ENCODE measurements at regions not wholly inside any gene's neighbourhood (a gene's known extent, or its start where the extent isn't known, plus 50 kb on each side); places are given as distances from the start of the nearest gene placed in this dataset.

DNA sequence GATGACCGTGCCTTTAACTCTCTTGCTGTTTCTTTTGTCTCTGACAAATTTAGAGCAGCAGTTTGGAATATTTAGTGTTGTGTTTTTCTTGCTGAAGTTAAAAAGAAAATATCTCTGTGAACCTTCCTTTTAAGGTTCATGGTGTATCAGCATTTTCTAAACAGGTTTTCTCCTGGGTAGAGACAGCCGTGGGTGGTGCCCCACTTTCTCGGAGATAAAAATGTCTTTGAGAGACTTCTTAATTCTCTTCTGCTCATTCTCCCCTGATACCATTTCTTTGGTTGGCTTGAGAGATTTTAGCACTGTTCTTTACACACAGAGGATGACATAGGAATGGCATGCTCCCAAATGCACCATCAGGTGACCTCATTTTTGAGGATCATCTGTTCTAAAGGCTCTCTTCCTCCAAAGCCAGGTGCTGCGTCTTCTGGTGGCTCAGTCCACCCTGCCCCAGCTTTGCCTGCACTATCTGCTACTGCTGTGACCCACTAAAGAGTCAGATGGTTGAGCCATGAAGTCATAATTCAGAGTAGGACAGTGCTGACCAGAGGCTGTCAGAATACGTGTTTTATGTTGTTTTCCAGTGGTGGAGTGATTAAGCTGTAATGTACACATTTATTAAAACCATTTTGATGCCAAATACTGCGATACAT is 90.3 kb upstream of the SLC10A2 start:
- 88 to 95% methylated on average over 4 to 6 of the region's 6 CpGs for WGBS, 2 experiments (ENCODE audit: insufficient coverage in 1 of 2, insufficient read length in 1 of 2)
- TF ChIP-seq, protein P1, sequence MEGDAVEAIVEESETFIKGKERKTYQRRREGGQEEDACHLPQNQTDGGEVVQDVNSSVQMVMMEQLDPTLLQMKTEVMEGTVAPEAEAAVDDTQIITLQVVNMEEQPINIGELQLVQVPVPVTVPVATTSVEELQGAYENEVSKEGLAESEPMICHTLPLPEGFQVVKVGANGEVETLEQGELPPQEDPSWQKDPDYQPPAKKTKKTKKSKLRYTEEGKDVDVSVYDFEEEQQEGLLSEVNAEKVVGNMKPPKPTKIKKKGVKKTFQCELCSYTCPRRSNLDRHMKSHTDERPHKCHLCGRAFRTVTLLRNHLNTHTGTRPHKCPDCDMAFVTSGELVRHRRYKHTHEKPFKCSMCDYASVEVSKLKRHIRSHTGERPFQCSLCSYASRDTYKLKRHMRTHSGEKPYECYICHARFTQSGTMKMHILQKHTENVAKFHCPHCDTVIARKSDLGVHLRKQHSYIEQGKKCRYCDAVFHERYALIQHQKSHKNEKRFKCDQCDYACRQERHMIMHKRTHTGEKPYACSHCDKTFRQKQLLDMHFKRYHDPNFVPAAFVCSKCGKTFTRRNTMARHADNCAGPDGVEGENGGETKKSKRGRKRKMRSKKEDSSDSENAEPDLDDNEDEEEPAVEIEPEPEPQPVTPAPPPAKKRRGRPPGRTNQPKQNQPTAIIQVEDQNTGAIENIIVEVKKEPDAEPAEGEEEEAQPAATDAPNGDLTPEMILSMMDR (conservative IDR thresholded peaks at IDR 0.05), result no peak
- no peak overlapping the region for H3K4me3 Mint-ChIP-seq
- no peak overlapping the region for H3K27ac ChIP-seq (ENCODE audit: low read depth, low read length)
- no peak overlapping the region for H3K9ac ChIP-seq (ENCODE audit: extremely low read depth, low read length, poor library complexity, severe bottlenecking)
- no peak overlapping the region for H3K27ac Mint-ChIP-seq
- no peaks in the 10 kb centered on the region for H3K4me1 Mint-ChIP-seq
- H3K36me3 ChIP-seq (ENCODE audit: control insufficient read depth, insufficient read depth, low read length), result no peaks in the 10 kb centered on the region
- H3K27me3 ChIP-seq (ENCODE audit: control insufficient read depth, insufficient read depth, low read length, poor library complexity, severe bottlenecking), result peaks cover 7% of the 10 kb centered on the region
- no peak overlapping the region for H3K4me3 ChIP-seq (ENCODE audit: low read length)
- no peaks in the 10 kb centered on the region for H3K36me3 Mint-ChIP-seq (ENCODE audit: low read depth)
- no peaks in the 10 kb centered on the region for H3K4me1 ChIP-seq (ENCODE audit: control insufficient read depth, insufficient read depth, low read length)
- DNase-seq, result no peak
- no peaks in the 10 kb centered on the region for H3K9me3 ChIP-seq (ENCODE audit: control insufficient read depth, low read length)
- no peaks in the 10 kb centered on the region for H3K9me3 Mint-ChIP-seq
- H3K27me3 Mint-ChIP-seq (ENCODE audit: insufficient read depth), result peaks cover 13% of the 10 kb centered on the region

DNA sequence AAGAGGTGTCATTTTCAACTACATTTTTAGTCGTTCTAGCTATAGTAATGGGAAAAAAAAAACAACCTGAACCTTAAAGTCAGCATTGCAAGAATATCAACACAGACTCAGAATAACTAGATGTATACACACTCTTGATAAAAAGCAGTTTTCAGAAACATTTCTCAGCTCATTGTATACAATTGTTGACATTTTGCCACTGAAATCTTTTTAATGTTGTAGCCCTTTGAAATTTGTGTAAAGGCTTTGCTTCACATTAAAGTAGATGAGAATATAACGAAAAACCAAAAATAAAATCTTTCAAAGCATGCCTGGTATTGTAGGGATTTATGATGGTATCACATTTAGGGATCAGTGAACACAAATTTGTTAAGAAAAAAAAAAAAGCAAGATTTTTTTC is 87.2 kb upstream of the SLC10A2 start:
- no peak overlapping the region for H3K27ac ChIP-seq (ENCODE audit: low read depth, low read length)
- Mint-ChIP-seq H3K9me3 (no peaks in the 10 kb centered on the region), H3K36me3 (ENCODE audit: low read depth) (no peaks in the 10 kb centered on the region), H3K27ac (no peak overlapping the region), H3K27me3 (ENCODE audit: insufficient read depth) (no peaks in the 10 kb centered on the region), H3K4me1 (no peaks in the 10 kb centered on the region), H3K4me3 (no peak overlapping the region)
- H3K27me3 ChIP-seq (ENCODE audit: control insufficient read depth, insufficient read depth, low read length, poor library complexity, severe bottlenecking), result peaks cover 3% of the 10 kb centered on the region
- TF ChIP-seq, protein P1 (conservative IDR thresholded peaks at IDR 0.05), result no peak
- H3K4me3 ChIP-seq (ENCODE audit: low read length), result no peak overlapping the region
- no peaks in the 10 kb centered on the region for H3K4me1 ChIP-seq (ENCODE audit: control insufficient read depth, insufficient read depth, low read length)
- H3K9ac ChIP-seq (ENCODE audit: extremely low read depth, low read length, poor library complexity, severe bottlenecking), result no peak overlapping the region
- no peaks in the 10 kb centered on the region for H3K9me3 ChIP-seq (ENCODE audit: control insufficient read depth, low read length)
- WGBS, 2 experiments (ENCODE audit: insufficient coverage in 1 of 2, insufficient read length in 1 of 2), result 83 to 100% methylated on average over 1 to 2 of the region's 2 CpGs
- DNase-seq, result no peak
- no peaks in the 10 kb centered on the region for H3K36me3 ChIP-seq (ENCODE audit: control insufficient read depth, insufficient read depth, low read length)

DNA sequence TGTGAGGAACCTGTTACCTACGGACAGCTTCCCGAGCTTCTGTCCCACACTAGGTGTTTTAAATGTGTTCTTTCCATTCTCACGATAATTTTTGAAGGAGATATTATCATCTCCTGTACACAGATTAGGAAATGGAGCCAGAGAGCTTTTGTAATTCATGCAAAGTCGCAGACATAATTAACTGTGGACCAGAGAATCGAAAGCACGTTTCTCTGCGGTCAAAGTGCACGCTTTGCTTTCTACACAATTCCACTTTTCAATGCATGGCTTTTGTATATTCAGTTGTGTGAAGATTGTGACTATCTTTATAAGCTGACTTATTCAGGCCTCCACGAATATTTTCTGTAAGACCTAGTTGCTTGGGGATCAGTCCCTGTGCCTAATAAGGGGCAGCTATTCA is 81.7 kb upstream of the SLC10A2 start:
- Histone ChIP-seq H3K9ac (ENCODE audit: extremely low read depth, low read length, poor library complexity, severe bottlenecking) (no peak overlapping the region), H3K36me3 (ENCODE audit: control insufficient read depth, insufficient read depth, low read length) (no peaks in the 10 kb centered on the region), H3K4me1 (ENCODE audit: control insufficient read depth, insufficient read depth, low read length) (no peaks in the 10 kb centered on the region), H3K9me3 (ENCODE audit: control insufficient read depth, low read length) (no peaks in the 10 kb centered on the region), H3K27me3 (ENCODE audit: control insufficient read depth, insufficient read depth, low read length, poor library complexity, severe bottlenecking) (no peaks in the 10 kb centered on the region), H3K4me3 (ENCODE audit: low read length) (no peak overlapping the region), H3K27ac (ENCODE audit: low read depth, low read length) (no peak overlapping the region)
- H3K27ac Mint-ChIP-seq, result no peak overlapping the region
- H3K9me3 Mint-ChIP-seq, result no peaks in the 10 kb centered on the region
- H3K4me1 Mint-ChIP-seq, result no peaks in the 10 kb centered on the region
- H3K36me3 Mint-ChIP-seq (ENCODE audit: low read depth), result no peaks in the 10 kb centered on the region
- 93 to 95% methylated on average over 7 to 9 of the region's 9 CpGs for WGBS, 2 experiments (ENCODE audit: insufficient coverage in 1 of 2, insufficient read length in 1 of 2)
- H3K27me3 Mint-ChIP-seq (ENCODE audit: insufficient read depth), result no peaks in the 10 kb centered on the region
- H3K4me3 Mint-ChIP-seq, result no peak overlapping the region
- TF ChIP-seq, protein P1 (conservative IDR thresholded peaks at IDR 0.05), result no peak
- DNase-seq, result no peak

Data from endodermal cell (in vitro differentiated cells).